NCI-H82 treated with DMSO at 0.1 percent for 48 hours (cell line): ENCODE measurements at regions not wholly inside any gene's neighbourhood (a gene's known extent, or its start where the extent isn't known, plus 50 kb on each side); places are given as distances from the start of the nearest gene placed in this dataset.
"Not testable (repeated sequence)": the region's sequence is repeated elsewhere in the genome, so short reads cannot be mapped to it uniquely, and the experiment has no call there.

Source experiments
- DNase-seq: peaks from one replicate; lab custom pipeline; 2025; ENCODE audit not compliant: unreplicated experiment; lab: John Stamatoyannopoulos, UW

DNA sequence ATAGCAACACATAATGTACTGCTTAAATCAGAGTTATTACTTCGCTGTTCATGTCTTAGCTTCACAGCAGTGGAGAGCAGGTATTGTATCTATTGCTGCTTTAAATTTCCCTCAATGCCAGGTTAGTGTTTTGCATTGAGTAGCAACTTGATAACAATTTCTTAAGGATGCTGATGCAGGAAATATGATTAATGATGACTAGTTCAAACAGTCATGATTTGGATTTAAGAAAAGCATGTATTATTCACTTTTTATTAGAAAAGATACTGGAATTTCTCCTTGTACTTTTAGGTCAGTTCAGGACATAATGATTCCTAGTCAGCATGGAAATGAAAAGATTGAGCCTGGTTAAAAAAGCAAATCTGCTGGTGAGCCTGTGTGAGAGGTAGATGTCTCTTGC is 67.2 kb upstream of the ARHGAP29 start:
- no peak for DNase-seq

DNA sequence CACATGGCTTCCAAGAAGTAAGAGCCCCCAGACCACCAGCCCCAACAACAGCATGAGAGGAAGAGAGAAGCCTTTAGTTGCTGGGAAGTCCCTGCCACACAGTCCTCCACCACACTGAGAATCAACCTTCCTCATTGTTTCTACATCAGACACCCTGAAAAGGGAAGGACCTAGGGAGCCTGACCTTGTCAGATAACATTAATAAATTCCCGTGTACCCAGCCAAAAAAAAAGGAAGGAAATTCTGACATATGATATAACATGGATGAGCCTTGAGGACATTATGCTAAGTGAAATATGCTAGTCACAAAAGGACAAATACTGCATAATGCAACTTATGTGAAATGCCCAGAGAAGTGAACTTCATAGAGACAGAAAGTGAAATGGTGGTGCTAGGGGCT is 65.6 kb upstream of the ARHGAP29 start:
- no peak for DNase-seq

DNA sequence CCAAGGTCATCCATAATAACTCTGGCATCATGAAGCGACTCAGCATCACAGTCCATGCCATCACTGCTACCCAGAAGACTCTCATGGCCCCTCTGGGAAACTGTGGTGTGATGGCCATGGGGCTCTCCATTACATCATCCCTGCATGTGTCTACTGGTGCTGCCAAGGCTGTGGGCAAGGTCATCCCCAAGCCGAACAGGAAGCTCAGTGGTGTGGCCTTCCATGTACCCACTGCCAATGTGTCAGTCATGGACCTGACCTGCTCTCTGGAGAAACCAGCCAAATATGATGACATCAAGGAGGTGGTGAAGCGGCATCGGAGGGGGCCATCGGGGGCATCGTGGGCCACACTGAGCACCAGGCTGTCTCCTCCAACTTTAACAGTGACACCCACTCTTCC is 65.1 kb upstream of the ARHGAP29 start:
- no peak for DNase-seq

DNA sequence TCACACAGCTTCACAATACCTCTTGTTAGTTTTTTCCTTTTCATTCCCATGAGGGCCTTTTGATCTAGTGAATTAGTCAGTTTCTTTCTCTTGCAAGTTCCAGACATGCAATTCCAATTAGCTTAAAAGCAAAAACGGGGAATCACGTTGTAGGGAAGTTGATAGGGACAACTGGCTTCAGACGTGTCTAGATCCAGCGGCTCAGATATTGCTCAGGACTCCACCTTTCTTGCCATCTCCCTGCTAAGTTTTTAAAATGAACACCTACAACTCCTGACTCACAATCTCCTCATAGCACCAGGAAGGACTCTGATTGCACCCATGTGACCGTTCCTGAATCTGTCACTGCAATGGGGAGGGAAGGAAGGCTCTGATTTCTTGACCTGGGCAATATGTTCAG is 63.8 kb upstream of the ARHGAP29 start:
- no peak for DNase-seq

DNA sequence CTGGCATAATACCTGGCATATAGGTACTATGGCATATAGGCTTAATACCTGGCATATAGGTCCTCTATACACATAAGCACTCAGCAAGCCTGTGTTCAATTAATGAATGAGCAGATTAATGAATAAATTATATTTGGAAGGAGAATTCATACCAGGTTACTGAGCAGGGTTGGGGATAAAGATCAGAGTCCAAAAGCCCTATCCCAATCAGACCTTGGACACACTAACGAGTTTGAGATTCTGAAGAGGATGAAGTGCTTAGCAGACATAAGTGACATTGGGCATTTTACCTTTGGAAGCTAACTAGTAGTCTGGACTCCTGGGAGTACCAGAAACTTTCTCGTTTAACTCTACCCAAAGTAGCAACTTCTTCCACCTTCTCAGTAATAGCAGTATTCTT is 63.3 kb upstream of the ARHGAP29 start:
- DNase-seq: no peak

DNA sequence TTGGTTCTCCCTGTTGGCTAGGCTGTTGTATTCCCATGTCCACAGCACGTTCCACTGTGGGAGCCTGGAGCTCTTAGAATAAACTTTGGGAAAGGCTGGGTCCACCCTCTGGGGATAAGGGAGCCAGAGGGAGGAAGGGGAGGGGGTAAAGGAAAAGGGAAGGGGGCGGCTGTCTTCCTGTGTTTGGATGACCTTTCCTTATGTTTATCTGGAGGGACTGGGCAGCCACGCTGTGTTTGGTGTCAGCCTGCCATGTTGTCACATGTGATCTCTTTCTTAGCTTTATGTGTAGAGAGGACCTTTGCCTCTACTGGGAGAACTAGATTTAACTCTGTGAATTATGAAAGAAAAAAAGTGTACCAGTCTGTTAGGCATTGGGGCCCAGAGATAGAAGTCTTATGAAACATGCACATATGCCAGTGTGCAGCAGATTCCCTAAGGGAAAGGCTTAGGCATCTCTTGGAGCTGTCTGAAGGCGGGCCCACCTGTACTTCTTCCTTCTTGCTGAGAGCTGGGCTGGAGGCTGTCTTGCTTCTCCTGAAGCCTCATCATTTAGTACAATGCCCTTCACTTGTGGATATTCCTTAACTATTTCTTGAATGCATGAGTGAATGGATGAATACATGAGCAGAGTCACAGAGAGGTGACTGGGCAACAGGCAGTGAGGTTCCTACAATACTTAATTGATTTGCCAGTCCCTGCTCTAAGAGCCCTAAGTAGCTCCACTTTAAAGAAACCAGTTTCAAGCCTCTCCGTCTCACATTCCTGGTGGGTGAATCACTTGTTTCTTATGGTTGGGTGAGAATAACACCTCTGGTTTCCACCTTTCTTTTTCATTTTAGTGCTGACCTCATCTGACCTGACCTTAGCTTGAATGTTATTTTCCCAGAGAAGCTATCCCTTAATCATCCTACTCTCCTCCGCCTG is 62.5 kb upstream of the ARHGAP29 start:
- no peak for DNase-seq

DNA sequence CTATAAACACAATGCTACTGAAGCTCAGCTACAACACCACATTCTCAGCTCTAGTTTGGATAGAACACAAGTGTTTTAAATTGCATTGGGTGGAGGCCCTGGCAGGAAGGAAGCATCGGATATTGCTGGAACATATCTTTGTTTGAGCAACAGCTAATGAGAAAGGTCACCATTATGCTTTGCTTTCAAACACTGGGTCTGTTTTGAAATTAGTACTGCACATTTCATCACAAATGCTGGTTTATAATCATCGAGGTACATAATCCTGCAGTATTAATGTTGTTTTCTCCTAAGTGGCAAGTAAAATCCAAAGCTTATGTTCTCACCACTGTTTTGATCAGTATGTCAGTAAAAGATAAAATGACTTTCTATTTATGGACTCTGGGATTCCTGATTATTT is 61.5 kb upstream of the ARHGAP29 start:
- no peak for DNase-seq

DNA sequence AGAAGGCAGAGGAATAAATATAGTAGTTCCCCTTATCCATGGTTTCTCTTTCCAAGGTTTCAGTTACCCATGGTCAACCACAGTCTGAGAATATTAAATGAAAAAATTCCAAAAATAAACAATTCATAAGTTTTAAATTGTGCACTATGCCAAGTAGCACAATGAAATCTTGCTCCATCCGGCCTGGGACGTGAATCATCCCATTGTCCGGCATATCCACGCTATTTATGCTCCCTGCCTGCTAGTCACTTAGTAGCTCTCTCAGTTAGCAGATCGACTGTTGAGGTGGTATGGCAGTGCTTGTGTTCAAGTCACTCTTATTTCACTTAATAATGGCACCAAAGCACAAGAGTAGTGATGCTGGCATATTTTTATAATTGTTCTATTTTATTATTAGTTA is 58.6 kb upstream of the ARHGAP29 start:
- DNase-seq: no peak

DNA sequence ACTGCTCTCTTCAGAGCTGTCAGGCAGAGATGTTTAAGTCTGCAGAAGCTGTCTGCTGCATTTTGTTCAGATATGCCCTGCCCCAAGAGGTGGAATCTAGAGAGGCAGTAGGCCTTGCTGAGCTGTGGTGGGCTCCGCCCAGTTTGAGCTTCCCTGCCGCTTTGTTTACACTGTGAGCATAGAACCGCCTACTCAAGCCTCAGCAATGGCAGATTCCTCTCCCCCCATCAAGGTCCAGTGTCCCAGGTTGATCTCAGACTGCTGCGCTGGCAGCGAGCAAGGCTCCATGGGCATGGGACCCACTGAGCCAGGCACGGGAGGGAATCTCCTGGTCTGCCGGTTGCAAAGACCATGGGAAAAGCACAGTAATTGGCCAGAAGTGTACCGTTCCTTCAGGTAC is 55.6 kb upstream of the ARHGAP29 start:
- DNase-seq: not testable (repeated sequence)

DNA sequence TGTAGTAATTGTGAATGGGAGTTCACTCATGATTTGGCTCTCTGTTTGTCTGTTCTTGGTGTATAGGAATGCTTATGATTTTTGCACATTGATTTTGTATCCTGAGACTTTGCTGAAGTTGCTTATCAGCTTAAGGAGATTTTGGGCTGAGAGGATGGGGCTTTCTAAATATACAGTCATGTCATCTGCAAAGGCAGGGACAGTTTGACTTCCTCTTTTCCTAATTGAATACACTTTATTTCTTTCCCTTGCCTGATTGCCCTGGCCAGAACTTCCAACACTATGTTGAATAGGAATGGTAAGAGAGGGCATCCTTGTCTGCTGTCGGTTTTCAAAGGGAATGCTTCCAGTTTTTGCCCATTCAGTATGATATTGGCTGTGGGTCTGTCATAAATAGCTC is 51.9 kb upstream of the ARHGAP29 start:
- not testable (repeated sequence) for DNase-seq
